ENCODE measurements at regions not wholly inside any gene's neighbourhood (a gene's known extent, or its start where the extent isn't known, plus 50 kb on each side); places are given as distances from the start of the nearest gene placed in this dataset.

- Mint-ChIP-seq H3K27me3 (peaks cover 9% of the 10 kb centered on the region), H3K4me3 (no peak overlapping the region), H3K9me3 (peaks cover 6% of the 10 kb centered on the region), H3K27ac (no peak overlapping the region), H3K4me1 (peaks cover 10% of the 10 kb centered on the region), H3K36me3 (no peaks in the 10 kb centered on the region)
- DNase-seq, result no peak
These were observed 248.6 kb upstream of the MAF start for GRCh38 chr16:79849119-79849518.

GRCh38 chr16:79848719-79849118 is 248.2 kb upstream of the MAF start:
- no peak overlapping the region for H3K4me3 Mint-ChIP-seq
- no peak for DNase-seq
- H3K36me3 Mint-ChIP-seq, result no peaks in the 10 kb centered on the region
- H3K27ac Mint-ChIP-seq, result no peak overlapping the region
- H3K9me3 Mint-ChIP-seq, result peaks cover 5% of the 10 kb centered on the region
- peaks cover 9% of the 10 kb centered on the region for H3K27me3 Mint-ChIP-seq
- H3K4me1 Mint-ChIP-seq, result peaks cover 12% of the 10 kb centered on the region

- DNase-seq, result no peak
- peaks cover 9% of the 10 kb centered on the region for H3K27me3 Mint-ChIP-seq
- H3K36me3 Mint-ChIP-seq, result no peaks in the 10 kb centered on the region
- no peaks in the 10 kb centered on the region for H3K9me3 Mint-ChIP-seq
- H3K4me3 Mint-ChIP-seq, result no peak overlapping the region
- no peak overlapping the region for H3K27ac Mint-ChIP-seq
- peaks cover 15% of the 10 kb centered on the region for H3K4me1 Mint-ChIP-seq
These were observed 247.0 kb upstream of the MAF start for GRCh38 chr16:79847569-79847968.

GRCh38 chr16:79847101-79847500 is 246.6 kb upstream of the MAF start:
- H3K4me3 Mint-ChIP-seq, result no peak overlapping the region
- no peak for DNase-seq
- peaks cover 9% of the 10 kb centered on the region for H3K27me3 Mint-ChIP-seq
- H3K27ac Mint-ChIP-seq, result no peak overlapping the region
- H3K4me1 Mint-ChIP-seq, result peaks cover 15% of the 10 kb centered on the region
- H3K36me3 Mint-ChIP-seq, result no peaks in the 10 kb centered on the region
- no peaks in the 10 kb centered on the region for H3K9me3 Mint-ChIP-seq

- Mint-ChIP-seq H3K4me1 (peaks cover 15% of the 10 kb centered on the region), H3K27me3 (peaks cover 9% of the 10 kb centered on the region), H3K9me3 (no peaks in the 10 kb centered on the region), H3K36me3 (no peaks in the 10 kb centered on the region), H3K27ac (no peak overlapping the region), H3K4me3 (no peak overlapping the region)
- no peak for DNase-seq
These were observed 245.2 kb upstream of the MAF start for GRCh38 chr16:79845734-79846135.

- H3K9me3 Mint-ChIP-seq, result no peaks in the 10 kb centered on the region
- no peaks in the 10 kb centered on the region for H3K36me3 Mint-ChIP-seq
- no peak overlapping the region for H3K4me3 Mint-ChIP-seq
- no peak for DNase-seq
- peaks cover 15% of the 10 kb centered on the region for H3K4me1 Mint-ChIP-seq
- no peak overlapping the region for H3K27ac Mint-ChIP-seq
- peaks cover 9% of the 10 kb centered on the region for H3K27me3 Mint-ChIP-seq
These were observed 244.6 kb upstream of the MAF start for GRCh38 chr16:79845033-79845733.

- Mint-ChIP-seq H3K4me1 (peaks cover 14% of the 10 kb centered on the region), H3K9me3 (no peaks in the 10 kb centered on the region), H3K36me3 (no peaks in the 10 kb centered on the region), H3K4me3 (no peak overlapping the region), H3K27me3 (peaks cover 9% of the 10 kb centered on the region), H3K27ac (no peak overlapping the region)
- DNase-seq, result no peak
These were observed 244.1 kb upstream of the MAF start for GRCh38 chr16:79844603-79845002.

- H3K4me1 Mint-ChIP-seq, result peaks cover 14% of the 10 kb centered on the region
- peaks cover 9% of the 10 kb centered on the region for H3K27me3 Mint-ChIP-seq
- DNase-seq, result no peak
- no peaks in the 10 kb centered on the region for H3K36me3 Mint-ChIP-seq
- no peaks in the 10 kb centered on the region for H3K9me3 Mint-ChIP-seq
- no peak overlapping the region for H3K27ac Mint-ChIP-seq
- H3K4me3 Mint-ChIP-seq, result no peak overlapping the region
These were observed 243.1 kb upstream of the MAF start for GRCh38 chr16:79843631-79844043.

GRCh38 chr16:79843145-79843544 is 242.6 kb upstream of the MAF start:
- Mint-ChIP-seq H3K36me3 (no peaks in the 10 kb centered on the region), H3K4me1 (peaks cover 14% of the 10 kb centered on the region), H3K27me3 (peaks cover 9% of the 10 kb centered on the region), H3K4me3 (no peak overlapping the region), H3K27ac (no peak overlapping the region), H3K9me3 (no peaks in the 10 kb centered on the region)
- DNase-seq, result no peak

- no peak overlapping the region for H3K27ac Mint-ChIP-seq
- no peak for DNase-seq
- peaks cover 14% of the 10 kb centered on the region for H3K4me1 Mint-ChIP-seq
- no peak overlapping the region for H3K4me3 Mint-ChIP-seq
- no peaks in the 10 kb centered on the region for H3K9me3 Mint-ChIP-seq
- no peaks in the 10 kb centered on the region for H3K36me3 Mint-ChIP-seq
- H3K27me3 Mint-ChIP-seq, result peaks cover 9% of the 10 kb centered on the region
These were observed 241.7 kb upstream of the MAF start for GRCh38 chr16:79842197-79842596.

GRCh38 chr16:79839466-79840341 is 239.2 kb upstream of the MAF start:
- no peaks in the 10 kb centered on the region for H3K27me3 Mint-ChIP-seq

GRCh38 chr16:79838496-79839259 is 238.1 kb upstream of the MAF start:
- Mint-ChIP-seq H3K27me3 (no peaks in the 10 kb centered on the region), H3K9me3 (no peaks in the 10 kb centered on the region), H3K27ac (no peak overlapping the region), H3K36me3 (no peaks in the 10 kb centered on the region), H3K4me1 (peaks cover 3% of the 10 kb centered on the region), H3K4me3 (no peak overlapping the region)
- no peak for DNase-seq

More at GRCh38 chr16:79839466-79840341, 239.2 kb upstream of the MAF start:
- H3K36me3 Mint-ChIP-seq, result no peaks in the 10 kb centered on the region
- H3K9me3 Mint-ChIP-seq, result no peaks in the 10 kb centered on the region
- no peak for DNase-seq
- H3K4me3 Mint-ChIP-seq, result no peak overlapping the region
- no peak overlapping the region for H3K27ac Mint-ChIP-seq
- peaks cover 7% of the 10 kb centered on the region for H3K4me1 Mint-ChIP-seq

GRCh38 chr16:79836144-79836543 is 235.6 kb upstream of the MAF start:
- H3K27me3 Mint-ChIP-seq, result no peaks in the 10 kb centered on the region
- no peaks in the 10 kb centered on the region for H3K9me3 Mint-ChIP-seq
- DNase-seq, result no peak
- H3K36me3 Mint-ChIP-seq, result no peaks in the 10 kb centered on the region
- no peak overlapping the region for H3K27ac Mint-ChIP-seq
- no peak overlapping the region for H3K4me3 Mint-ChIP-seq
- H3K4me1 Mint-ChIP-seq, result no peaks in the 10 kb centered on the region

GRCh38 chr16:79835194-79835593 is 234.7 kb upstream of the MAF start:
- H3K4me3 Mint-ChIP-seq, result no peak overlapping the region
- H3K9me3 Mint-ChIP-seq, result no peaks in the 10 kb centered on the region
- H3K27me3 Mint-ChIP-seq, result no peaks in the 10 kb centered on the region
- H3K27ac Mint-ChIP-seq, result no peak overlapping the region
- H3K4me1 Mint-ChIP-seq, result no peaks in the 10 kb centered on the region
- DNase-seq, result no peak
- no peaks in the 10 kb centered on the region for H3K36me3 Mint-ChIP-seq

GRCh38 chr16:79834720-79835119 is 234.2 kb upstream of the MAF start:
- Mint-ChIP-seq H3K9me3 (no peaks in the 10 kb centered on the region), H3K27ac (no peak overlapping the region), H3K4me1 (no peaks in the 10 kb centered on the region), H3K4me3 (no peak overlapping the region), H3K36me3 (no peaks in the 10 kb centered on the region), H3K27me3 (no peaks in the 10 kb centered on the region)
- no peak for DNase-seq
